T-cell (primary cell): ENCODE measurements at regions not wholly inside any gene's neighbourhood (a gene's known extent, or its start where the extent isn't known, plus 50 kb on each side); places are given as distances from the start of the nearest gene placed in this dataset.
"Not testable (repeated sequence)": the region's sequence is repeated elsewhere in the genome, so short reads cannot be mapped to it uniquely, and the experiment has no call there.

Experiments used
- ATAC-seq, 4 experiments: fragments of 200-7000 bp in 3 of 4; fragments of 150-1000 bp in 1 of 4; cut with Tn5 transposase; replicated peaks in 1 of 4; 1 replicate in 3 of 4; 2 replicates in 1 of 4; pipeline ENCODE4 v1.10.0; 2021; ENCODE audit warnings: moderate library complexity in 3 of 4, mild to moderate bottlenecking in 2 of 4, moderate number of reproducible peaks in 1 of 4
- CTCF ChIA-PET, 2 donors: fragments of 300-600 bp; sonication (Branson Sonifier 250); formaldehyde crosslinking; loops; one replicate each; lab custom pipeline; 2022; ENCODE audit warnings: antibody characterized with exemption in 2 of 2; lab: Charles Lee
- POLR2A ChIA-PET, 2 donors: fragments of 300-600 bp; sonication (Branson Sonifier 250); formaldehyde crosslinking; loops; one replicate each; lab custom pipeline; 2022; ENCODE audit warnings: antibody characterized with exemption in 2 of 2; lab: Charles Lee
- DNase-seq, 35 experiments: peaks; one replicate each; pipeline versions ENCODE4 v3.0.0 to v3.0.0-alpha.2; 2013 to 2023
- H3K27ac ChIP-seq: one replicate; pipeline ENCODE4 v1.5.1; 2013; ENCODE audit warnings: low read length
- H3K27me3 ChIP-seq, 2 experiments: replicated peaks in 1 of 2; 1 replicate in 1 of 2; 2 replicates in 1 of 2; pipeline versions ENCODE4 v1.6.1 to v1.7.0; 2013; ENCODE audit warnings: low read length in 1 of 2, mixed read lengths in 1 of 2; ENCODE audit not compliant: control insufficient read depth in 2 of 2, insufficient read depth in 2 of 2; ENCODE audit errors: extremely low read depth in 1 of 2
- H3K36me3 ChIP-seq, 2 donors: 1 replicate in 1 of 2; 2 replicates in 1 of 2; pipeline versions ENCODE4 v1.6.1 to v1.7.0; 2013; ENCODE audit warnings: low read length in 1 of 2; ENCODE audit not compliant: control insufficient read depth in 2 of 2, insufficient read depth in 1 of 2; ENCODE audit errors: extremely low read depth in 1 of 2
- H3K4me1 ChIP-seq, 2 experiments: 1 replicate in 1 of 2; 2 replicates in 1 of 2; pipeline versions ENCODE4 v1.6.1 to v1.7.0; 2013; ENCODE audit warnings: low read length in 2 of 2, mixed read lengths in 1 of 2; ENCODE audit not compliant: insufficient read depth in 2 of 2, control insufficient read depth in 1 of 2; ENCODE audit errors: extremely low read depth in 1 of 2
- H3K4me3 ChIP-seq, 2 donors: 1 replicate in 1 of 2; 2 replicates in 1 of 2; pipeline versions ENCODE4 v1.5.1 to v1.7.0; 2013; ENCODE audit warnings: mild to moderate bottlenecking in 2 of 2, low read length in 1 of 2, moderate library complexity in 1 of 2; ENCODE audit not compliant: control insufficient read depth in 1 of 2; ENCODE audit errors: extremely low read depth in 1 of 2
- H3K9me3 ChIP-seq: 2 replicates; pipeline ENCODE4 v1.7.0; 2013
- H3K27ac Mint-ChIP-seq, 2 donors: one replicate each; pipeline ENCODE4 v1.8.0; 2020 to 2021; ENCODE audit warnings: mild to moderate bottlenecking in 2 of 2, mixed read lengths in 2 of 2
- H3K27me3 Mint-ChIP-seq, 2 donors: one replicate each; pipeline ENCODE4 v1.8.0; 2021 to 2022; ENCODE audit warnings: mixed read lengths in 2 of 2
- H3K36me3 Mint-ChIP-seq: one replicate; pipeline ENCODE4 v1.8.0; 2021; ENCODE audit warnings: mixed read lengths
- H3K4me1 Mint-ChIP-seq, 3 donors: one replicate each; pipeline ENCODE4 v1.8.0; 2020 to 2022; ENCODE audit warnings: mixed read lengths in 3 of 3, mild to moderate bottlenecking in 1 of 3
- H3K4me3 Mint-ChIP-seq, 3 donors: one replicate each; pipeline ENCODE4 v1.8.0; 2020 to 2022; ENCODE audit warnings: mild to moderate bottlenecking in 3 of 3, mixed read lengths in 3 of 3, moderate library complexity in 3 of 3
- H3K9me3 Mint-ChIP-seq, 3 donors: one replicate each; pipeline ENCODE4 v1.8.0; 2020 to 2022; ENCODE audit warnings: mixed read lengths in 3 of 3
- WGBS: methylation state at CpG from one replicate; pipeline ENCODE4 v1.1.5; 2013; ENCODE audit warnings: missing lambda C conversion rate; ENCODE audit not compliant: insufficient coverage; 5-methylcytosine and 5-hydroxymethylcytosine counted together

DNA sequence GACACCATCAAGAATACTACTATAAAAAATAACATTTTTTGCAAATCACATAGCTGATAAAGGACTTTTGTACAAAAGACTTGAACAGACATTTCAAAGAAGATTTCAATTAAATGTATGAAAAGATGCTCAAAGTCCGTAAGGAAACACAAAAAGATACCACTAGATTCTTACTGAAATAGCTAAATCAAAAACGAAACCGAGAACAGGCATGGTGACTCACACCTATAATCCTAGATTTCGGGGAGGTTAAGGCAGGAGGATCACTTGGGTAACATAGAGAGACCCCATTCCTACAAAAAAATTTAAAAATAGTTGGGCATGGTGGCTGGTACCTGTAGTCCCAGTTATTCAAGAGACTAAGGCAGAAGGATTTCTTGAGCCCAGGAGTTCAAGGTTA lies 520.2 kb upstream of the GRM3 start:
- H3K27me3 Mint-ChIP-seq: no peaks in the 10 kb centered on the region
- H3K27me3 ChIP-seq: no peaks in the 10 kb centered on the region
- H3K9me3 ChIP-seq: peaks cover 2% of the 10 kb centered on the region
- H3K9me3 Mint-ChIP-seq: peaks cover 2 to 24% (median 21%) of the 10 kb centered on the region in 3 donors
- H3K4me1 ChIP-seq: no peaks in the 10 kb centered on the region
- H3K27ac Mint-ChIP-seq: no peak overlapping the region
- POLR2A ChIA-PET: no interaction called here
- ATAC-seq: no peak
- CTCF ChIA-PET: interaction anchor here (0.6 kb wide), 2 partner anchors 10 to 291 kb away, joined by 4 to 5 read pairs; no protein-coding TSS in a partner anchor
- no peaks in the 10 kb centered on the region for H3K36me3 Mint-ChIP-seq
- H3K27ac ChIP-seq: no peak overlapping the region
- H3K4me3 ChIP-seq: no peak overlapping the region
- no peaks in the 10 kb centered on the region for H3K36me3 ChIP-seq
- no peak overlapping the region for H3K4me3 Mint-ChIP-seq
- H3K4me1 Mint-ChIP-seq: no peaks in the 10 kb centered on the region
- DNase-seq: no peak
- no CpG with 5 or more reads among the region's 4 CpGs for WGBS

DNA sequence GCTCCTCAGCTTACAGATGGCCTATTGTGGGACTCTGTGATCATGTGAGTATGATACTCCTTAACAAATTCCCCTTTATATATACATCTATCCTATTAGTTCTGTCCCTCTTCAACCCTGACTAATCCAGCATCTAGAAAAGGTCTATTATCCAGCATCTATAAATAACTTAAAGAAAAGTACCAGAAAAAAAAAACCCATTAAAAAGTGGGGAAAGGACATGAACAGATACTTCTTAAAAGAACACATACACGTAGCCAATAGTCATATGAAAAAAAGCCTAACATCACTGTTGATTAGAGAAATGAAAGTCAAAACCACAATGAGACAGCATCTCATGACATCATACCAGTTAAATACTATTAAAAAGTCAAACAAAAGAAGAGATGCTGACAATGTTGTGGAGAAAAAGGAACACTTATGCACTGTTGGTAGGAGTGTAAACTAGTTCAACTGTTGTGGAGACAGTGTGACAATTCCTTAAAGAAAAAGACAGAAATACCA lies 549.5 kb upstream of the GRM3 start:
- ChIA-PET POLR2A (no interaction called here), CTCF (no interaction called here)
- no peaks in the 10 kb centered on the region for H3K27me3 ChIP-seq
- H3K27me3 Mint-ChIP-seq: no peaks in the 10 kb centered on the region
- no peak overlapping the region for H3K4me3 ChIP-seq
- H3K4me3 Mint-ChIP-seq: no peak overlapping the region
- no peak overlapping the region for H3K27ac ChIP-seq
- H3K9me3 ChIP-seq: no peaks in the 10 kb centered on the region
- H3K4me1 Mint-ChIP-seq: no peaks in the 10 kb centered on the region
- DNase-seq (no peak), ATAC-seq (no peak)
- no peaks in the 10 kb centered on the region for H3K36me3 Mint-ChIP-seq
- H3K4me1 ChIP-seq: no peaks in the 10 kb centered on the region
- no peaks in the 10 kb centered on the region for H3K36me3 ChIP-seq
- H3K27ac Mint-ChIP-seq: no peak overlapping the region
- peaks cover 9 to 27% (median 14%) of the 10 kb centered on the region in 3 donors for H3K9me3 Mint-ChIP-seq
- WGBS: no CpG with 5 or more reads among the region's 1 CpG

DNA sequence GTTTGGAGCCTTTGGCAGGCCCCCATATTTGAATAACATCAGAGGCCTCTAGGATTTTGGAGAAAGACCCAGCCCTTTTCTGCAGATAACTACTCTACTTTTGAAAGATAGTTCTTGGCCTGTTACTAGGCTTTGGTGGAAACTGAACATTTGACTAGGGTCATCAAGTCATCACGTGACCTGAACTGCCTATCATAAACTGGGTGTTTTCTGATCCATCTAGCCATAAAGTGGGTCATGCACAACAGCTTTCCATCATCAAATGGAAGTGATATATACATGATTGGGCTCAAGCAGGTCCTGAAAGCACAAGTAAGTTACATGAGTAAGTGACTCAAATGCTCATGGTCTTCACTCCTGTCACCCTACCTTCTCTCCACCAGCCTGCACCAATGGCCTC lies 552.3 kb upstream of the GRM3 start:
- H3K9me3 ChIP-seq: no peaks in the 10 kb centered on the region
- no peak overlapping the region for H3K4me3 ChIP-seq
- ATAC-seq: no peak
- no peak overlapping the region for H3K27ac ChIP-seq
- H3K4me3 Mint-ChIP-seq: no peak overlapping the region
- H3K27me3 Mint-ChIP-seq: no peaks in the 10 kb centered on the region
- no peaks in the 10 kb centered on the region for H3K36me3 Mint-ChIP-seq
- H3K27ac Mint-ChIP-seq: no peak overlapping the region
- no peaks in the 10 kb centered on the region for H3K27me3 ChIP-seq
- H3K36me3 ChIP-seq: no peaks in the 10 kb centered on the region
- POLR2A ChIA-PET: no interaction called here
- CTCF ChIA-PET: no interaction called here
- no peaks in the 10 kb centered on the region for H3K4me1 ChIP-seq
- WGBS: no CpG with 5 or more reads among the region's 1 CpG
- H3K9me3 Mint-ChIP-seq: peaks cover 12 to 33% (median 13%) of the 10 kb centered on the region in 3 donors
- H3K4me1 Mint-ChIP-seq: no peaks in the 10 kb centered on the region
- DNase-seq: no peak

DNA sequence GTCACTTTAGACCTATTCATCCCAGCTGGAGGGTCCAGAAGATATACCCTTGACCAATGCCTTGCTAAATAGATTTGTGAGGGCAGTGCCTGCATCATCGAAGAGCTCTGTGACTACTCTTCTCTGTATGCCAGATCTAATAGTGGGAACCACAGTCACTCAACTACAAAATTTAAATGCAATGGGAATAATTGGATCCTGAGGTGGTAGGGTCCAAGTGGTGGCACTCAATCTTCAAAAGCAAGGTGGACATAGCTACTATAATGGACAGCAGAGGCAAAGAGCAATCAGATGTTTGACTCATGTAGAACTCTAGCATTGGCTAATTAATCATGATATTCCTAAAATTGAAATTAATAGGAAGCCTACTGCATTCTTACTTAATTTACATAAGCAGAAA lies 554.3 kb upstream of the GRM3 start:
- H3K4me3 Mint-ChIP-seq: no peak overlapping the region
- H3K4me3 ChIP-seq: no peak overlapping the region
- ChIA-PET POLR2A (no interaction called here), CTCF (no interaction called here)
- H3K27me3 ChIP-seq: no peaks in the 10 kb centered on the region
- no peaks in the 10 kb centered on the region for H3K4me1 ChIP-seq
- no peaks in the 10 kb centered on the region for H3K9me3 ChIP-seq
- no peak overlapping the region for H3K27ac ChIP-seq
- no peaks in the 10 kb centered on the region for H3K36me3 Mint-ChIP-seq
- WGBS: no CpG with 5 or more reads among the region's 1 CpG
- H3K9me3 Mint-ChIP-seq: peaks cover 12 to 20% (median 18%) of the 10 kb centered on the region in 3 donors
- DNase-seq (no peak), ATAC-seq (no peak)
- H3K36me3 ChIP-seq: no peaks in the 10 kb centered on the region
- H3K4me1 Mint-ChIP-seq: no peaks in the 10 kb centered on the region
- no peak overlapping the region for H3K27ac Mint-ChIP-seq
- no peaks in the 10 kb centered on the region for H3K27me3 Mint-ChIP-seq

DNA sequence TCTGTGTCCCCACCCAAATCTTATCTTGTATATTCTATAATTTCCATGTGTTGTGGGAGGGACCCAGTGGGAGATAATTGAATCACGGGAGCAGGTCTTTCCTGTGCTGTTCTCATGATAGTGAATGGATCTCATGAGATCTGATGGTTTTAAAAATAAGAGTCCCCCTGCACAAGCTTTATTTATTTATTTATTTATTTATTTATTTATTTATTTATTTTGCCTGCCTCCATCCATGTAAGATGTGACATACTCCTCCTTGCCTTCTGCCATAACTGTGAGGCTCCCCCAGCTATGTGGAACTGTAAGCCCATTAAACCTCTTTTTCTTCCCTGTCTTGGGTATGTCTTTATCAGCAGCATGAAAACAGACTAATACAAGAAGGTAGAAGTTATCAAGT lies 579.1 kb upstream of the GRM3 start:
- H3K27me3 Mint-ChIP-seq, H3K4me1 Mint-ChIP-seq, H3K4me3 ChIP-seq, CTCF ChIA-PET, H3K4me3 Mint-ChIP-seq, ATAC-seq, DNase-seq, H3K9me3 ChIP-seq, H3K27ac ChIP-seq, H3K36me3 Mint-ChIP-seq, POLR2A ChIA-PET, H3K4me1 ChIP-seq, H3K27me3 ChIP-seq, H3K27ac Mint-ChIP-seq, H3K36me3 ChIP-seq: not testable (repeated sequence)
- H3K9me3 Mint-ChIP-seq: peaks cover 17 to 39% (median 19%) of the 10 kb centered on the region in 3 donors
- whole genome bisulfite sequencing: no CpG with 5 or more reads among the region's 1 CpG

DNA sequence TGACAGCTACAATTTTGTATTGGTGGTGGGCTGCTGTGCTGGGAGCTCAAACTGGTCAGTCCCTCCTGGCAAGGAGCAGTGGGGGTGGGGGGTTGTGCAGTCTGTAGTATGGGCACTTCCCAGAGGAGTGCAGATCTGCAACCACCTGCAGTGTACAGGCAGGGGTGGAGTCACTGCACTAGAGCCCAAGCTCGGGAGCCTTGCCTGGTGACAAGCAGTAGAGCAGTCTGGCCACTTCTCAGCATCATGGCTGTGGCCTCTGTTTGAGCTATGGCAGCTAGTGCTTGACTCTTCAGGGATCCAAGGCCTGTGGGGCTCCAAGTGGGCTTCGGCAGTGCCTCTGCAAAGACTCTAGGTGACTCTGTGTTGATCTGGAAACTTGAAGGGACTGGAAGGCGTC lies 585.1 kb upstream of the GRM3 start:
- no peaks in the 10 kb centered on the region for H3K4me1 Mint-ChIP-seq
- Histone ChIP-seq H3K4me3 (no peak overlapping the region), H3K27ac (no peak overlapping the region), H3K4me1 (no peaks in the 10 kb centered on the region), H3K27me3 (no peaks in the 10 kb centered on the region), H3K36me3 (no peaks in the 10 kb centered on the region), H3K9me3 (no peaks in the 10 kb centered on the region)
- no peak overlapping the region for H3K4me3 Mint-ChIP-seq
- CTCF ChIA-PET: no interaction called here
- WGBS: 64% methylated on average over 2 of the region's 3 CpGs
- H3K36me3 Mint-ChIP-seq: no peaks in the 10 kb centered on the region
- POLR2A ChIA-PET: no interaction called here
- peaks cover 24 to 47% (median 29%) of the 10 kb centered on the region in 3 donors for H3K9me3 Mint-ChIP-seq
- H3K27me3 Mint-ChIP-seq: no peaks in the 10 kb centered on the region
- ATAC-seq (no peak), DNase-seq (no peak)
- no peak overlapping the region for H3K27ac Mint-ChIP-seq

DNA sequence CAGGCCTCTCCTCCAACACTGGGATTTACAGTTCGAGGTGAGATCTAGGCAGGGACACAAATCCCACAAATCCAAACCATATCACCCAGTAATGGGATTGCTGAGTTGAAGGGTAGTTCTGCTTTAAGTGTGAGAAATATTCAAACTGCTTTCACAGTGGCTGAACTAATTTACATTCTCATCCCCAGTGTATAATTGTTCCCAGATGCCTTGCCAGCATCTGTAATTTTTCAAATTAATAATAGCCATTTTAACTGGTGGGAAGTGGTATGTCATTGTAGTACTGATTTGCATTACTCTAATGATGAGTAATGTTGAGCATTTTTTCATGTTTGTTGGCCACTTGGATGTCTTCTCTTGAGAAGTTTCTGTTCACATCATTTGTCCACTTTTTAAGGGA lies 592.8 kb upstream of the GRM3 start:
- CTCF ChIA-PET: no interaction called here
- Histone ChIP-seq H3K27ac (no peak overlapping the region), H3K36me3 (no peaks in the 10 kb centered on the region), H3K4me1 (no peaks in the 10 kb centered on the region), H3K4me3 (no peak overlapping the region), H3K9me3 (peaks cover 2% of the 10 kb centered on the region), H3K27me3 (no peaks in the 10 kb centered on the region)
- no peak overlapping the region for H3K4me3 Mint-ChIP-seq
- H3K36me3 Mint-ChIP-seq: no peaks in the 10 kb centered on the region
- H3K4me1 Mint-ChIP-seq: no peaks in the 10 kb centered on the region
- DNase-seq: no peak
- H3K27ac Mint-ChIP-seq: no peak overlapping the region
- H3K27me3 Mint-ChIP-seq: no peaks in the 10 kb centered on the region
- WGBS: no CpG with 5 or more reads among the region's 1 CpG
- H3K9me3 Mint-ChIP-seq: peaks cover 10 to 21% (median 16%) of the 10 kb centered on the region in 3 donors
- POLR2A ChIA-PET: no interaction called here
- no peak for ATAC-seq
